ENCODE measurements at regions not wholly inside any gene's neighbourhood (a gene's known extent, or its start where the extent isn't known, plus 50 kb on each side); places are given as distances from the start of the nearest gene placed in this dataset.

GRCh38 chr5:90166816-90167215 lies 242.7 kb downstream of the CETN3 start:
- H3K4me3 ChIP-seq (replicated peaks; ENCODE audit: low read depth, low read length), result no peak overlapping the region
- DNase-seq (ENCODE audit: low read depth), result no peak
- no peak for TF ChIP-seq CTCF (IDR thresholded peaks at IDR 0.05; ENCODE audit: low read length, missing control alignments)

GRCh38 chr5:90162324-90162723 lies 247.2 kb downstream of the CETN3 start:
- no peak for TF ChIP-seq CTCF (IDR thresholded peaks at IDR 0.05; ENCODE audit: low read length, missing control alignments)
- no peak for DNase-seq (ENCODE audit: low read depth)
- H3K4me3 ChIP-seq (replicated peaks; ENCODE audit: low read depth, low read length), result no peak overlapping the region

- no peak overlapping the region for H3K4me3 ChIP-seq (replicated peaks; ENCODE audit: low read depth, low read length)
- DNase-seq (ENCODE audit: low read depth), result peak; percentile 95
- TF ChIP-seq CTCF (IDR thresholded peaks at IDR 0.05; ENCODE audit: low read length, missing control alignments), result peak; percentile 67
These were observed 248.1 kb downstream of the CETN3 start for GRCh38 chr5:90161414-90161813.

- no peak for TF ChIP-seq CTCF (IDR thresholded peaks at IDR 0.05; ENCODE audit: low read length, missing control alignments)
- no peak for DNase-seq (ENCODE audit: low read depth)
- H3K4me3 ChIP-seq (replicated peaks; ENCODE audit: low read depth, low read length), result no peak overlapping the region
These were observed 251.4 kb downstream of the CETN3 start for GRCh38 chr5:90158131-90158530.

- H3K4me3 ChIP-seq (replicated peaks; ENCODE audit: low read depth, low read length), result no peak overlapping the region
- TF ChIP-seq CTCF (IDR thresholded peaks at IDR 0.05; ENCODE audit: low read length, missing control alignments), result no peak
- peak; percentile 75 for DNase-seq (ENCODE audit: low read depth)
These were observed 256.5 kb downstream of the CETN3 start for GRCh38 chr5:90153031-90153430.

GRCh38 chr5:90144625-90145327 lies 264.8 kb downstream of the CETN3 start:
- peak; percentile 77 for DNase-seq (ENCODE audit: low read depth)
- no peak for TF ChIP-seq CTCF (IDR thresholded peaks at IDR 0.05; ENCODE audit: low read length, missing control alignments)
- H3K4me3 ChIP-seq (replicated peaks; ENCODE audit: low read depth, low read length), result no peak overlapping the region

GRCh38 chr5:90142541-90142940 lies 267.0 kb downstream of the CETN3 start:
- no peak overlapping the region for H3K4me3 ChIP-seq (replicated peaks; ENCODE audit: low read depth, low read length)
- no peak for TF ChIP-seq CTCF (IDR thresholded peaks at IDR 0.05; ENCODE audit: low read length, missing control alignments)

More at GRCh38 chr5:90142541-90142940, 267.0 kb downstream of the CETN3 start:
- no peak for DNase-seq (ENCODE audit: low read depth)

All from fibroblast of pulmonary artery (primary cell).